Activated CD4-positive, alpha-beta T cell treated with anti-CD3 and anti-CD28 coated beads for 36 hours (primary cell): ENCODE measurements at regions not wholly inside any gene's neighbourhood (a gene's known extent, or its start where the extent isn't known, plus 50 kb on each side); places are given as distances from the start of the nearest gene placed in this dataset.
"Not testable (repeated sequence)": the region's sequence is repeated elsewhere in the genome, so short reads cannot be mapped to it uniquely, and the experiment has no call there.

Experiments
- ATAC-seq: fragments of 200-7000 bp; cut with Tn5 transposase; one replicate; pipeline ENCODE4 v1.10.0; 2021; ENCODE audit warnings: mild to moderate bottlenecking, moderate library complexity
- CTCF ChIA-PET: fragments of 350-600 bp; sonication (Branson Sonifier 250); formaldehyde crosslinking; loops from one replicate; lab custom pipeline; 2021; ENCODE audit warnings: antibody characterized with exemption; lab: Charles Lee
- POLR2A ChIA-PET: fragments of 350-600 bp; sonication (Branson Sonifier 250); formaldehyde crosslinking; loops from one replicate; lab custom pipeline; 2021; ENCODE audit warnings: antibody characterized with exemption, inconsistent platforms; lab: Charles Lee
- DNase-seq: peaks from one replicate; pipeline ENCODE4 v3.0.0-alpha.2; 2020
- H3K27ac Mint-ChIP-seq: one replicate; pipeline ENCODE4 v1.8.0; 2021; ENCODE audit warnings: mixed read lengths
- H3K27me3 Mint-ChIP-seq: one replicate; pipeline ENCODE4 v1.8.0; 2021; ENCODE audit warnings: mixed read lengths
- H3K36me3 Mint-ChIP-seq: one replicate; pipeline ENCODE4 v1.8.0; 2021; ENCODE audit warnings: low read depth, mixed read lengths
- H3K4me1 Mint-ChIP-seq: one replicate; pipeline ENCODE4 v1.8.0; 2021; ENCODE audit warnings: mixed read lengths
- H3K4me3 Mint-ChIP-seq: one replicate; pipeline ENCODE4 v1.8.0; 2021; ENCODE audit warnings: mild to moderate bottlenecking, moderate library complexity, mixed read lengths
- H3K9me3 Mint-ChIP-seq: one replicate; pipeline ENCODE4 v1.8.0; 2021; ENCODE audit warnings: low read depth, mixed read lengths
- intact Hi-C, 2 experiments: fragments of 100-400 bp; cut with DNase I in 1 of 2; cut with micrococcal nuclease in 1 of 2; formaldehyde crosslinking; loops; one replicate each; pipeline versions ENCODE4 v1.14.2 to v1.15.1; 2022 to 2024; cut with DNase I, micrococcal nuclease

DNA sequence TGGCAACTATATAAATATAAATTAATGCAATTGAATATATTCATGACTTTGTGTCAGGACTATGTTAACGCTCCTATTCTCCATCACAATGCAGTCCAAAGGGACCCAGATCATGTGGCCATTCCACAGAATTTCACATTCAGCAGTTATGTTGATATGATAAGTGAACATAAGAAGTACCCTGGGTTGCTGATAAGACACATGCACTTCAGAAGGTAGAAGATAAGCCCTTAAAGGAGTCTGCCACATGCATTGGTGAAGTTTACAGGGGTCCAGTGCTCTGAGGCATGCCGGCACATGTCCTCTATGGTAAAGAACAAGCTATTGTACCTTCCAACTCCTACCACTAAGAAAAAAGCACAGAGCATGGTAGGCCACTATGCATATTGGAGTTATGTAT is 76.4 kb downstream of the PHAX start:
- ChIA-PET CTCF (interaction anchor here (0.6 to 9.2 kb wide), 17 partner anchors 8 to 797 kb away, joined by 3 to 163 read pairs (median 3); no protein-coding TSS in a partner anchor), POLR2A (interaction anchor here (0.6 to 2.1 kb wide), 2 partner anchors 84 to 101 kb away, joined by 3 to 6 read pairs; no protein-coding TSS in a partner anchor)
- H3K27me3 Mint-ChIP-seq, result no peaks in the 10 kb centered on the region
- intact Hi-C loops, result loop anchor here (2.0 to 5.0 kb wide), 2 partner anchors 72 to 350 kb away; no protein-coding TSS in a partner anchor
- peaks cover 3% of the 10 kb centered on the region for H3K4me1 Mint-ChIP-seq
- no peak overlapping the region for H3K4me3 Mint-ChIP-seq
- no peaks in the 10 kb centered on the region for H3K36me3 Mint-ChIP-seq
- no peak for ATAC-seq
- DNase-seq, result no peak
- H3K9me3 Mint-ChIP-seq, result no peaks in the 10 kb centered on the region
- no peak overlapping the region for H3K27ac Mint-ChIP-seq

GRCh38 chr5:126680191-126680817 is 79.6 kb downstream of the PHAX start:
- Mint-ChIP-seq H3K27me3 (no peaks in the 10 kb centered on the region), H3K4me1 (peaks cover 22% of the 10 kb centered on the region), H3K4me3 (no peak overlapping the region), H3K9me3 (no peaks in the 10 kb centered on the region), H3K27ac (no peak overlapping the region), H3K36me3 (no peaks in the 10 kb centered on the region)
- DNase-seq (no peak), ATAC-seq (no peak)
- intact Hi-C loops, result no loop called here
- ChIA-PET POLR2A (no interaction called here), CTCF (interaction anchor here (0.5 to 9.2 kb wide), 7 partner anchors 90 to 131 kb away, joined by 3 to 163 read pairs (median 10); no protein-coding TSS in a partner anchor)

DNA sequence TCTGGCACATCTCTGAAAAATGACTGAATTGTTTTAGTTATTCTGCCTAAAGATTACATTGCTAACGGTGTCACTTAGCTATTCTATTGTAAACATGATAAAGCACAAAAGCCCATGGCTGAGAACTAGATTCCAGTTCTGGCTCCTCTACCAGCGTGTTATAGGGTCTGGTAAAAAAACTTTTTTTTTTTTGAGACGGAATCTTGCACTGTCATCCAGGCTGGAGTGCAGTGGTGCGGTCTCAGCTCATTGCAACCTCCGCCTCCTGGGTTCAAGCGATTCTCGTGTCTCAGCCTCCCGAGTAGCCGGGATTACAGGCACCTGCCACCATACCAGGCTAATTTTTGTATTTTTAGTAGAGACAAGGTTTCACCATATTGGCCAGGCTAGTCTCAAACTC is 80.6 kb downstream of the PHAX start:
- DNase-seq, intact Hi-C loops, ATAC-seq, H3K36me3 Mint-ChIP-seq, H3K9me3 Mint-ChIP-seq, H3K27ac Mint-ChIP-seq, H3K27me3 Mint-ChIP-seq, H3K4me3 Mint-ChIP-seq, POLR2A ChIA-PET: not testable (repeated sequence)
- H3K4me1 Mint-ChIP-seq, result peaks cover 24% of the 10 kb centered on the region
- CTCF ChIA-PET, result interaction anchor here (1.0 to 9.2 kb wide), 4 partner anchors 99 to 123 kb away, joined by 3 to 163 read pairs (median 4); no protein-coding TSS in a partner anchor

- Mint-ChIP-seq H3K27ac (no peak overlapping the region), H3K4me3 (no peak overlapping the region), H3K36me3 (no peaks in the 10 kb centered on the region), H3K4me1 (peaks cover 25% of the 10 kb centered on the region), H3K9me3 (no peaks in the 10 kb centered on the region), H3K27me3 (no peaks in the 10 kb centered on the region)
- no peak for DNase-seq
- CTCF ChIA-PET, result interaction anchor here (1.5 kb wide), 1 partner anchor 123 kb away, joined by 4 read pairs; no protein-coding TSS in a partner anchor
- POLR2A ChIA-PET, result no interaction called here
- intact Hi-C loops, result no loop called here
- no peak for ATAC-seq
These were observed 81.2 kb downstream of the PHAX start for GRCh38 chr5:126681970-126682369.

DNA sequence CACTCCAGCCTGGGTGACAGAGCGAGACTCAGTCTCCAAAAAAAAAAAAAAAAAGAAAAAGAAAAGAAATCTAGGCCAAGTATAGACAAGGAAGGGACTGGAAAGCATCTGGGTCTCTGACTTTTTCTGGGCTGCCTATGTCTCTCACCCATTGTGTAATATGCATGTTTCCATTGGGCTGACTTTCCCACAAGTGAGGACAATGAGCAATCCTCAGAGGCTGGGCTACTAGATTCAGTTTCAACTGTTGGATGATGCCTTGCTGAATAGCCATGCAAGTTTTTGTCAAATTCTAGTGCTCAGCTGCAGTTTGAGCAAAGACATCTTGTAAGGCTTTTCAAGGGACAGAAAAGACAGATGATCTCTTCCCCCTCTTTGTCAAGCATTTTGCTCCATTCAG is 82.1 kb downstream of the PHAX start:
- Mint-ChIP-seq H3K9me3 (no peaks in the 10 kb centered on the region), H3K27ac (no peak overlapping the region), H3K36me3 (no peaks in the 10 kb centered on the region), H3K4me1 (peaks cover 25% of the 10 kb centered on the region), H3K27me3 (no peaks in the 10 kb centered on the region), H3K4me3 (no peak overlapping the region)
- POLR2A ChIA-PET, result interaction anchor here (1.1 to 3.2 kb wide), 2 partner anchors 94 to 138 kb away, joined by 4 to 35 read pairs; partner anchors contain the start of gene LMNB1
- ATAC-seq, result no peak
- DNase-seq, result no peak
- intact Hi-C loops, result no loop called here
- CTCF ChIA-PET, result interaction anchor here (0.7 to 1.5 kb wide), 2 partner anchors 122 to 219 kb away, joined by 4 read pairs; no protein-coding TSS in a partner anchor

- no peak overlapping the region for H3K4me3 Mint-ChIP-seq
- no peaks in the 10 kb centered on the region for H3K36me3 Mint-ChIP-seq
- POLR2A ChIA-PET, result interaction anchor here (0.6 to 3.2 kb wide), 2 partner anchors 88 to 93 kb away, joined by 3 to 35 read pairs; partner anchors contain the start of gene LMNB1
- no peak for DNase-seq
- CTCF ChIA-PET, result interaction anchor here (0.7 to 3.9 kb wide), 5 partner anchors 8 to 629 kb away, joined by 3 to 19 read pairs (median 3); no protein-coding TSS in a partner anchor
- intact Hi-C loops, result loop anchor here in 1 of 2 experiments (2.0 kb wide), 1 partner anchor 93 kb away; the partner anchor contains the start of gene LMNB1
- peak overlapping the region; percentile 10 for H3K27ac Mint-ChIP-seq
- no peak for ATAC-seq
- H3K9me3 Mint-ChIP-seq, result no peaks in the 10 kb centered on the region
- peaks cover 25% of the 10 kb centered on the region for H3K4me1 Mint-ChIP-seq
- no peaks in the 10 kb centered on the region for H3K27me3 Mint-ChIP-seq
These were observed 83.2 kb downstream of the PHAX start for GRCh38 chr5:126683912-126684311.

DNA sequence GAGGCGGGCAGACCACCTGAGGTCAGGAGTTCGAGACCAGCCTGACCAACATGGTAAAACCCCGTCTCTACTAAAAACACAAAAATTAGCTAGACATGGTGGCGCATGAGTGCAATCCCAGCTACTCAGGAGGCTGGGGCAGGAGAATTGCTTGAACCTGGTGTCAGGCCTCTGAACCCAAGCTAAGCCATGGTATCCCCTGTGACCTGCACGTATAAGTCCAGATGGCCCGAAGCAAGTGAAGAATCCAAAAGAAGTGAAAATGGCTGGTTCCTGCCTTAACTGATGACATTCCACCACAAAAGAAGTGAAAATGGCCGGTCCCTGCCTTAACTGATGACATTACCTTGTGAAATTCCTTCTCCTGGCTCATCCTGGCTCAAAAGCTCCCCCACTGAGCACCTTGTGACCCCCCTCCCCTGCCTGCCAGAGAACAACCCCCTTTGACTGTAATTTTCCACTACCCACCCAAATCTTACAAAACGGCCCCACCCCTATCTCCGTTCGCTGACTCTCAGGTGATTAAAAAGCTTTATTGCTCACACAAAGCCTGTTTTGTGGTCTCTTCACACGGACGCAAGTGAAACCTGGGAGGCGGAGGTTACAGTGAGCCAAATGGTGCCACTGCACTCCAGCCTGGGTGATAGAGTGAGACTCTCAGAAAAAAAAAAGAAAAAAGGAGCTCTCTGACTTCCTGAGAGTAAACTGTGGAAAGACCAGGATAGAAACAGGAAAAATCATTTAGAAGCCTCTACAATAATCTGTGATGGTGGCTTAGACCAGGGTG is 84.1 kb downstream of the PHAX start:
- peak; percentile 85 for DNase-seq
- POLR2A ChIA-PET, result interaction anchor here (0.6 to 3.2 kb wide), 5 partner anchors 15 to 390 kb away, joined by 3 to 35 read pairs (median 5); partner anchors contain the start of gene LMNB1
- Mint-ChIP-seq H3K4me1 (peaks cover 28% of the 10 kb centered on the region), H3K27ac (peak overlapping the region; percentile 89), H3K4me3 (peak overlapping the region; percentile 10)
- H3K36me3 Mint-ChIP-seq, H3K27me3 Mint-ChIP-seq, H3K9me3 Mint-ChIP-seq: not testable (repeated sequence)
- ATAC-seq, result peak; percentile 90
- intact Hi-C loops, result loop anchor here (1.0 to 2.0 kb wide), 3 partner anchors 63 to 93 kb away; partner anchors contain the start of gene LMNB1 (in 1 of the 2)
- CTCF ChIA-PET, result interaction anchor here (0.7 to 3.9 kb wide), 8 partner anchors 9 to 153 kb away, joined by 3 to 19 read pairs (median 4); partner anchors contain the start of gene LMNB1

GRCh38 chr5:126686451-126687126 is 85.8 kb downstream of the PHAX start:
- Mint-ChIP-seq H3K36me3 (no peaks in the 10 kb centered on the region), H3K27ac (no peak overlapping the region), H3K9me3 (no peaks in the 10 kb centered on the region), H3K4me1 (peaks cover 28% of the 10 kb centered on the region), H3K27me3 (no peaks in the 10 kb centered on the region), H3K4me3 (no peak overlapping the region)
- POLR2A ChIA-PET, result no interaction called here
- intact Hi-C loops, result no loop called here
- CTCF ChIA-PET, result interaction anchor here (1.9 to 3.9 kb wide), 3 partner anchors 11 to 94 kb away, joined by 6 to 19 read pairs (median 13); partner anchors contain the start of gene LMNB1
- no peak for ATAC-seq
- no peak for DNase-seq

- no peak for ATAC-seq
- Mint-ChIP-seq H3K27me3 (no peaks in the 10 kb centered on the region), H3K4me3 (no peak overlapping the region), H3K4me1 (peaks cover 7% of the 10 kb centered on the region), H3K27ac (no peak overlapping the region), H3K36me3 (no peaks in the 10 kb centered on the region), H3K9me3 (no peaks in the 10 kb centered on the region)
- ChIA-PET POLR2A (no interaction called here), CTCF (interaction anchor here (0.6 kb wide), 1 partner anchor 626 kb away, joined by 3 read pairs; no protein-coding TSS in a partner anchor)
- intact Hi-C loops, result no loop called here
- DNase-seq, result no peak
These were observed 84.0 kb upstream of the LMNB1 start for GRCh38 chr5:126692971-126693370.

DNA sequence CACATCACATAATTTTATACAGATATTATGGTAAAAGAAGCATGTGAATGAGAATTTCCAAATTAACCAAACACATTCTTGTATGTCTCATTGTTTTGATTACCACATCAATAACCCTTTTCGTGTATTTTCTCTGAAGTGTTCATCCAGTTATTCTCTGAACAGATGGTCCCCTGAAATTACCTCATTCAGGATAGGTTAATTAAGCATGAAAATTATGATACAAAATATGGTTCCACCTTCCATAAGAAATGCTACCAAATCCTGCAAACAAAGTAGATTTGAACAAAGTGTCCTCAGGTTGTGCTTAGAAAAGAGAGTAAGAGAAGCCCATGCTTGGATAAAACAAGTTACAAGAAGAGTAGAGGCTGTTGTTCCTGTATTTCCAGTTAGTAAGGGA is 83.1 kb upstream of the LMNB1 start:
- POLR2A ChIA-PET, result no interaction called here
- H3K27ac Mint-ChIP-seq, result no peak overlapping the region
- CTCF ChIA-PET, result no interaction called here
- intact Hi-C loops, result no loop called here
- DNase-seq (no peak), ATAC-seq (no peak)
- H3K27me3 Mint-ChIP-seq, result no peaks in the 10 kb centered on the region
- H3K36me3 Mint-ChIP-seq, result no peaks in the 10 kb centered on the region
- no peak overlapping the region for H3K4me3 Mint-ChIP-seq
- H3K4me1 Mint-ChIP-seq, result peaks cover 7% of the 10 kb centered on the region
- H3K9me3 Mint-ChIP-seq, result no peaks in the 10 kb centered on the region
